HEK293T (cell line): ENCODE measurements at regions not wholly inside any gene's neighbourhood (a gene's known extent, or its start where the extent isn't known, plus 50 kb on each side); places are given as distances from the start of the nearest gene placed in this dataset.

Experiments used
- CTCF ChIA-PET: fragments of 350-600 bp; formaldehyde crosslinking; extraction: SDS; loops from one replicate; lab custom pipeline; 2021; ENCODE audit warnings: antibody characterized with exemption, inconsistent platforms; lab: Yijun Ruan, JAX
- POLR2A ChIA-PET: fragments of 350-600 bp; formaldehyde crosslinking; extraction: SDS; loops from one replicate; lab custom pipeline; 2020; ENCODE audit warnings: antibody characterized with exemption, inconsistent platforms; lab: Yijun Ruan, JAX
- DNase-seq: peaks from one replicate; pipeline ENCODE4 v3.0.0; 2012; ENCODE audit warnings: mixed read lengths; ENCODE audit errors: extremely low spot score
- ARNT ChIP-seq: fragments of 450-650 bp; IDR thresholded peaks from 2 replicates; pipeline ENCODE4 v1.6.1; 2017; ENCODE audit warnings: mild to moderate bottlenecking
- BHLHE40 ChIP-seq: fragments of 450-650 bp; IDR thresholded peaks from 2 replicates; pipeline ENCODE4 v1.6.1; 2016; ENCODE audit warnings: mild to moderate bottlenecking, moderate library complexity, borderline replicate concordance
- CTBP1 ChIP-seq: fragments of 450-650 bp; IDR thresholded peaks from 2 replicates; pipeline ENCODE4 v1.6.1; 2016; ENCODE audit warnings: borderline replicate concordance
- ELF4 ChIP-seq: fragments of 450-650 bp; IDR thresholded peaks from 2 replicates; pipeline ENCODE4 v1.6.1; 2017; ENCODE audit warnings: antibody characterized with exemption
- FOXA1 ChIP-seq: fragments of 450-650 bp; IDR thresholded peaks from 2 replicates; pipeline ENCODE4 v1.6.1; 2016; ENCODE audit warnings: mild to moderate bottlenecking
- FOXK2 ChIP-seq: fragments of 450-650 bp; IDR thresholded peaks from 2 replicates; pipeline ENCODE4 v1.6.1; 2016; ENCODE audit warnings: mild to moderate bottlenecking
- FOXM1 ChIP-seq: fragments of 450-650 bp; IDR thresholded peaks from 2 replicates; pipeline ENCODE4 v1.6.1; 2017; ENCODE audit warnings: mild to moderate bottlenecking, borderline replicate concordance
- HDGF ChIP-seq: fragments of 450-650 bp; IDR thresholded peaks from 2 replicates; pipeline ENCODE4 v1.6.1; 2017; ENCODE audit warnings: antibody characterized with exemption, borderline replicate concordance
- L3MBTL2 ChIP-seq: fragments of 450-650 bp; conservative IDR thresholded peaks from 2 replicates; pipeline ENCODE4 v1.6.1; 2016; ENCODE audit warnings: mild to moderate bottlenecking
- LEF1 ChIP-seq: fragments of 450-650 bp; IDR thresholded peaks from 2 replicates; pipeline ENCODE4 v1.6.1; 2017; ENCODE audit warnings: mild to moderate bottlenecking, borderline replicate concordance
- NFRKB ChIP-seq: fragments of 450-650 bp; IDR thresholded peaks from 2 replicates; pipeline ENCODE4 v1.6.1; 2016; ENCODE audit warnings: mild to moderate bottlenecking, moderate library complexity
- PKNOX1 ChIP-seq: fragments of 450-650 bp; IDR thresholded peaks from 2 replicates; pipeline ENCODE4 v1.6.1; 2016
- SP1 ChIP-seq: fragments of 450-650 bp; IDR thresholded peaks from 2 replicates; pipeline ENCODE4 v1.6.1; 2017
- SUZ12 ChIP-seq: fragments of 450-650 bp; IDR thresholded peaks from 2 replicates; pipeline ENCODE4 v1.6.1; 2016; ENCODE audit warnings: mild to moderate bottlenecking
- TARDBP ChIP-seq: fragments of 450-650 bp; IDR thresholded peaks from 2 replicates; pipeline ENCODE4 v1.6.1; 2016
- ZNF384 ChIP-seq: fragments of 450-650 bp; IDR thresholded peaks from 2 replicates; pipeline ENCODE4 v1.6.1; 2016

DNA sequence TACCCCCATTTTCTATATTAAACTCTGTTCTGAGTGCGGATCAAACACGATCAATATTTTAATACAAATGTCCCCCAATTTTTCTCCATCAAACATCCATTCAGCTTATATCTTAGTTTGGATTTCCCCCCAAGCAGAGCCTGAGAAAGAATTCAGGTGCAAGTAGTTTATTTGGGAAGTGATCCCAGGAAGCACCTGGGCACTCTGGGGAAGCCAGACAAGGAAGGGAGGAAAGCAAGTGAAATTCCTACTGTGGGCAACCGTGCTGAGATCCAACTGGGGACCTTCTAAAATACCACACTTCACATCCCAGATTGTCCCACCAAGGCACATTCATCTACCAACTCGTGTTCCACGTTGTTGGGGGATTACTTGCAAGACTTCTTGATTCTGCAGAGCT lies 323.4 kb upstream of the NBEA start:
- TF ChIP-seq BHLHE40 (no peak), SP1 (no peak), ARNT (no peak), ELF4 (no peak), CTBP1 (no peak), FOXA1 (no peak), PKNOX1 (no peak), ZNF384 (no peak), HDGF (no peak), FOXM1 (no peak), LEF1 (no peak), NFRKB (no peak), L3MBTL2 (no peak)
- ChIA-PET POLR2A (no interaction called here), CTCF (no interaction called here)
- no peak for DNase-seq

- no peak for DNase-seq
- TF ChIP-seq BHLHE40: no peak
- no peak for TF ChIP-seq LEF1
- no peak for TF ChIP-seq FOXA1
- no peak for TF ChIP-seq HDGF
- no peak for TF ChIP-seq SP1
- TF ChIP-seq ELF4: no peak
- TF ChIP-seq FOXM1: no peak
- TF ChIP-seq SUZ12: no peak
- no peak for TF ChIP-seq ZNF384
- no peak for TF ChIP-seq FOXK2
- no peak for TF ChIP-seq TARDBP
- no peak for TF ChIP-seq L3MBTL2
- no peak for TF ChIP-seq NFRKB
- ChIA-PET POLR2A (no interaction called here), CTCF (no interaction called here)
Measured at GRCh38 chr13:34619326-34619725, 322.7 kb upstream of the NBEA start.

DNA sequence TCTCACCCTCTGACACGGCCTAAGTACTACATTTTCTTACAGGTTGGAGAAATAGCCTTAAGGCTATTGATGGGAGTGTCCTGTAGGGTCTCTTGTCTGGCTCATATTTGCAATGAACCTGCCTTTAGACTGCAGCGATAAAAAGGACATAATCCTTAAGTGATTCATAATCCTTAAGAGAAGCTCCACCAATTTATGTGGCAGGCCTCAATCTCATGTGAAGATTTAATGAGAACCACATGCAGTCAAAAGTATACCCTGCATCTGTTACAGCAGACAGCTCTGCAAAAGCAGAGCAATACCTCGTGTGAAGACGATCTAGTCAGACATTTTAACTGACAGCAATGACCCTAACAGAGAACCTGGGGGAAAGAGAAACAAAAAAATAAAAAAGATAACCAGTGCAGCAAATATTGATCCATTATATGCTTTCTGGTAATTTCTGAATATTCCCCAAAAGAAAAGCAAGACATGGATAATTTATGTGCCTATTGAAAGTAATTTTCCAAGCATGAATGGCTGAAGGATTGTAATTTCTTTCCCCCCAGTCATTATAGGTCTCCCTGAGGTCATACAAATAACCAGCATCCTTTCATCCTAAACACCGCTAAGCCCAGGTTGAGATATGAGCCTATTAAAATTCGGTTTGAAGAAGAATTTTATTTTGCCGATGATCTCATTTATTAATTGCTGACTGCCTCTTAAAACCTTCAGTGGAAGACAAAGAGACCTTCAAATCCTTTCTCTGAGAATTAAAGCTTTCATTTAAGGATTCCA lies 321.8 kb upstream of the NBEA start:
- TF ChIP-seq PKNOX1 (0 out of 2 replicates have a peak, but pooled peaks have one; percentile 21), NFRKB (no peak)
- POLR2A ChIA-PET: no interaction called here
- CTCF ChIA-PET: no interaction called here
- DNase-seq: no peak

- DNase-seq: no peak
- ChIA-PET CTCF (no interaction called here), POLR2A (no interaction called here)
Measured at GRCh38 chr13:34620862-34621261, 321.2 kb upstream of the NBEA start.

GRCh38 chr13:34623331-34623730 lies 318.7 kb upstream of the NBEA start:
- no peak for TF ChIP-seq FOXA1
- TF ChIP-seq SUZ12: no peak
- TF ChIP-seq BHLHE40: no peak
- TF ChIP-seq ARNT: no peak
- no peak for TF ChIP-seq FOXK2
- TF ChIP-seq ZNF384: no peak
- TF ChIP-seq TARDBP: no peak
- TF ChIP-seq CTBP1: no peak
- no peak for TF ChIP-seq HDGF
- POLR2A ChIA-PET: interaction anchor here (0.7 kb wide), 1 partner anchor 27 kb away, joined by 3 read pairs; no protein-coding TSS in a partner anchor
- CTCF ChIA-PET: no interaction called here
- no peak for DNase-seq

More at GRCh38 chr13:34620862-34621261, 321.2 kb upstream of the NBEA start:
- TF ChIP-seq FOXM1: no peak
- TF ChIP-seq SP1: no peak

GRCh38 chr13:34627509-34628208 lies 314.4 kb upstream of the NBEA start:
- no peak for DNase-seq
- POLR2A ChIA-PET: no interaction called here
- CTCF ChIA-PET: no interaction called here
- TF ChIP-seq NFRKB: no peak
- no peak for TF ChIP-seq L3MBTL2
- TF ChIP-seq ARNT: no peak
- no peak for TF ChIP-seq TARDBP
- no peak for TF ChIP-seq SUZ12
- TF ChIP-seq BHLHE40: no peak
- TF ChIP-seq SP1: no peak
- no peak for TF ChIP-seq PKNOX1
- no peak for TF ChIP-seq ELF4
- no peak for TF ChIP-seq ZNF384
